Fibroblast of villous mesenchyme (primary cell): ENCODE measurements at regions not wholly inside any gene's neighbourhood (a gene's known extent, or its start where the extent isn't known, plus 50 kb on each side); places are given as distances from the start of the nearest gene placed in this dataset.

Source experiments
- DNase-seq: peaks from one replicate; pipeline ENCODE4 v3.0.0-alpha.2; 2010; ENCODE audit warnings: low read depth
- H3K4me3 ChIP-seq: 2 replicates; pipeline ENCODE4 v1.5.1; 2011; ENCODE audit warnings: low read depth, mild to moderate bottlenecking, low read length
- CTCF ChIP-seq: IDR thresholded peaks from 2 replicates; pipeline ENCODE4 v1.5.1; 2012; ENCODE audit warnings: low read depth, mild to moderate bottlenecking, low read length; ENCODE audit not compliant: insufficient read depth

- no peak overlapping the region for H3K4me3 ChIP-seq
- TF ChIP-seq CTCF, result no peak
- DNase-seq, result no peak
Measured at GRCh38 chr4:135976860-135977259, 1555.4 kb downstream of the PCDH18 start.

DNA sequence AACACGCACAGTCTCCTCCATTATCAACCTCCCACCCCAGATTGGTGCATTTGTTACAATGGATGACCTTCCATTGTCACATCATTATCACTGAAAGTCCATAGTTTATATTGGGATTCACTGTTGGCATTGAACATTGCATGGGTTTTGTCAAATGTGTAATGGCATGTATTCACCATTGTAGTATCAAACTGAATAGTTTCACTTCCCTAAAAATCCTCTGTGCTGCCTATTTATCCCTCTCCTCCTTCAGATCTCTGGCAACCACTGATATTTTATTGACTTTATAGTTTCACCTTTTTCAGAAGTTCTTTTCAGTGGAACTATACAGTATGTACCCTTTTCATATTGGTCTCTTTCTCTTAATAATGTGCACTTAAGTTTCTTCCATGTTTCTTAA lies 1565.4 kb downstream of the PCDH18 start:
- TF ChIP-seq CTCF, result no peak
- no peak overlapping the region for H3K4me3 ChIP-seq
- no peak for DNase-seq

DNA sequence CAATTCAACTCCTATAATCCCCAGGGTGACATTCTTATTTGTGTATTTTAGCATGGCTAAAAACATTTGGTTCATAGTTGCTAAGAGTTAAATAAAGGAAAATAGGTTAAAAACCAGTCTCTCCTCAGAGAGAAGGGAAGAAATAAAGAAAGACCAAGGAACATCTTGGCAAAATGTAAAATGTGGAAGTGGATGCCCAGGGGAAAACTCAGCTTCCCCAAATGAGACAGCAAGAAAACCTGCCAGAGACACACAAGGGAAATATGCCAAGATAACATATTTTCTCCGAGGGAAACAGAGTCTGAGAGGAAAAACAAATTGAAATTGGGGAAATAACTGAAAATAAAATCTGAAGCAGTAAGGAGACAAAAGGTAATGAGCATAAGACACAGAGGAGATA lies 1569.3 kb downstream of the PCDH18 start:
- DNase-seq, result no peak
- TF ChIP-seq CTCF, result no peak
- H3K4me3 ChIP-seq, result no peak overlapping the region

DNA sequence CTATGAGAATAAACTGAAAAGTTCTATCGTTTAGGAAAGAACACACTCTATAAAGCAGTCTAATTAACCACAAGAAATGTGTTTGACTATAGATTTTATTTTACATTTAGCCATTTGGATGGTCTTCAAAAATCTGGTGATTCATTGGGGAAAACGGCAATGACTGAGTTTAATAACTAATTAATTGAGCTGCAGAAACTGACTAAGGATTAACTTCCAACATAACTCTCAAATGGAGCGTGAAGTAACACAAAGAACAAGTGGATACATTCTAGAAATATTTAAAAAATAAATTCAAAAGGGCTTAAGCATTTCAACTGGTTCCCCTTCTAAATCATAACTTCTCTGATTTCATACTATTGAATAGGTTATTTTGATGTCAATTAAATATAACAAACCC lies 1582.4 kb downstream of the PCDH18 start:
- TF ChIP-seq CTCF, result no peak

GRCh38 chr4:135948797-135949196 lies 1583.5 kb downstream of the PCDH18 start:
- no peak overlapping the region for H3K4me3 ChIP-seq
- DNase-seq, result no peak
- TF ChIP-seq CTCF, result no peak

More for the DNA sequence above, 1582.4 kb downstream of the PCDH18 start:
- DNase-seq, result no peak
- H3K4me3 ChIP-seq, result no peak overlapping the region

- no peak for TF ChIP-seq CTCF
- no peak for DNase-seq
- H3K4me3 ChIP-seq, result no peak overlapping the region
Measured at GRCh38 chr4:135941671-135942070, 1590.6 kb downstream of the PCDH18 start.

DNA sequence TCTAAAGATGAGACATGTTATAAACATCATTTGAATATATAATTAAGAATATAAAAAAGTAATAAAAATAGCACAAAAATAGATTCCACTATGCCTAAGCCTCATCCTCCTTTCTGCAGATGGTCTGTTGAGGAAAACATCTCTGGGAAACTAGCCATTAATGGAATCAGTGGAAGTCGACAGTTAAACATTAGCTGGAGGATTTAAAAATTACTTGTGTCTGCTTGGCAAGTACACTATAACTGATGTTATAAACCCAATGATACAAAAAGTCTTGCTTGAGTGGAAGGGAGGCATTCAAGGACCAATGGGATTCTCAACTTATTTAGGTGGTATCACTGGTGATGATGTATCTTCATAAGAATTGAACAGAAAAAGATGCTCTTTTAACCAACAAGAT lies 1598.3 kb downstream of the PCDH18 start:
- TF ChIP-seq CTCF, result no peak
- no peak for DNase-seq

More for the DNA sequence above, 1598.3 kb downstream of the PCDH18 start:
- no peak overlapping the region for H3K4me3 ChIP-seq
